Activated B cell treated with CpG ODN at 0.5 μM for 24 hours (primary cell): ENCODE measurements at regions not wholly inside any gene's neighbourhood (a gene's known extent, or its start where the extent isn't known, plus 50 kb on each side); places are given as distances from the start of the nearest gene placed in this dataset.

Experiments
- ATAC-seq: fragments of 200-7000 bp; cut with Tn5 transposase; one replicate; pipeline ENCODE4 v1.10.0; 2021; ENCODE audit warnings: low read depth, mild to moderate bottlenecking, moderate library complexity
- CTCF ChIA-PET: fragments of 350-600 bp; sonication (Branson Sonifier 250); formaldehyde crosslinking; loops from one replicate; lab custom pipeline; 2021; ENCODE audit warnings: antibody characterized with exemption; lab: Charles Lee
- POLR2A ChIA-PET: fragments of 350-600 bp; sonication (Branson Sonifier 250); formaldehyde crosslinking; loops from one replicate; lab custom pipeline; 2021; ENCODE audit warnings: antibody characterized with exemption; lab: Charles Lee
- DNase-seq: peaks from one replicate; pipeline ENCODE4 v3.0.0; 2022
- H3K27ac Mint-ChIP-seq: one replicate; pipeline ENCODE4 v1.8.0; 2020; ENCODE audit warnings: mixed read lengths
- H3K27me3 Mint-ChIP-seq: one replicate; pipeline ENCODE4 v1.8.0; 2021; ENCODE audit warnings: mixed read lengths
- H3K36me3 Mint-ChIP-seq: one replicate; pipeline ENCODE4 v1.8.0; 2021; ENCODE audit warnings: low read depth, mixed read lengths
- H3K4me1 Mint-ChIP-seq: one replicate; pipeline ENCODE4 v1.8.0; 2021; ENCODE audit warnings: mixed read lengths
- H3K4me3 Mint-ChIP-seq: one replicate; pipeline ENCODE4 v1.8.0; 2020; ENCODE audit warnings: mild to moderate bottlenecking, mixed read lengths
- H3K9me3 Mint-ChIP-seq: one replicate; pipeline ENCODE4 v1.8.0; 2020; ENCODE audit warnings: mixed read lengths
- CTCF ChIP-seq: fragments of 200-600 bp; IDR thresholded peaks from one replicate; pipeline ENCODE4 v1.8.0; 2022; ENCODE audit warnings: antibody characterized with exemption, mild to moderate bottlenecking
- intact Hi-C: fragments of 100-400 bp; cut with micrococcal nuclease; formaldehyde crosslinking; loops from one replicate; pipeline ENCODE4 v1.15.1; 2024

- H3K27me3 Mint-ChIP-seq = no peaks in the 10 kb centered on the region
- DNase-seq = no peak
- no peak overlapping the region for H3K27ac Mint-ChIP-seq
- H3K36me3 Mint-ChIP-seq = no peaks in the 10 kb centered on the region
- no peak for ATAC-seq
- no peak overlapping the region for H3K4me3 Mint-ChIP-seq
- TF ChIP-seq CTCF = no peak
- POLR2A ChIA-PET = no interaction called here
- CTCF ChIA-PET = no interaction called here
- intact Hi-C loops = no loop called here
- H3K4me1 Mint-ChIP-seq = no peaks in the 10 kb centered on the region
- peaks cover 3% of the 10 kb centered on the region for H3K9me3 Mint-ChIP-seq
These were observed 1491.2 kb upstream of the PCDH20 start for GRCh38 chr13:62906896-62907295.

- H3K27me3 Mint-ChIP-seq = no peaks in the 10 kb centered on the region
These were observed 1490.8 kb upstream of the PCDH20 start for GRCh38 chr13:62906469-62906868.

GRCh38 chr13:62887046-62887445, 1471.4 kb upstream of the PCDH20 start:
- ChIA-PET CTCF (no interaction called here), POLR2A (no interaction called here)
- ATAC-seq (no peak), DNase-seq (no peak)
- no peaks in the 10 kb centered on the region for H3K36me3 Mint-ChIP-seq
- H3K27me3 Mint-ChIP-seq = no peaks in the 10 kb centered on the region
- H3K27ac Mint-ChIP-seq = no peak overlapping the region
- peaks cover 10% of the 10 kb centered on the region for H3K9me3 Mint-ChIP-seq
- intact Hi-C loops = no loop called here
- no peak for TF ChIP-seq CTCF
- H3K4me1 Mint-ChIP-seq = no peaks in the 10 kb centered on the region
- H3K4me3 Mint-ChIP-seq = no peak overlapping the region

More at GRCh38 chr13:62906469-62906868, 1490.8 kb upstream of the PCDH20 start:
- POLR2A ChIA-PET = no interaction called here
- H3K4me1 Mint-ChIP-seq = no peaks in the 10 kb centered on the region
- H3K9me3 Mint-ChIP-seq = peaks cover 3% of the 10 kb centered on the region
- H3K36me3 Mint-ChIP-seq = no peaks in the 10 kb centered on the region
- intact Hi-C loops = no loop called here
- DNase-seq (no peak), ATAC-seq (no peak)
- no peak overlapping the region for H3K4me3 Mint-ChIP-seq
- TF ChIP-seq CTCF = no peak
- CTCF ChIA-PET = no interaction called here
- no peak overlapping the region for H3K27ac Mint-ChIP-seq

- intact Hi-C loops = no loop called here
- no peaks in the 10 kb centered on the region for H3K36me3 Mint-ChIP-seq
- no peaks in the 10 kb centered on the region for H3K27me3 Mint-ChIP-seq
- H3K4me1 Mint-ChIP-seq = no peaks in the 10 kb centered on the region
- ChIA-PET CTCF (no interaction called here), POLR2A (no interaction called here)
- no peak for ATAC-seq
- no peak for DNase-seq
- no peak overlapping the region for H3K4me3 Mint-ChIP-seq
- no peak for TF ChIP-seq CTCF
- H3K27ac Mint-ChIP-seq = no peak overlapping the region
- peaks cover 20% of the 10 kb centered on the region for H3K9me3 Mint-ChIP-seq
These were observed 1463.4 kb upstream of the PCDH20 start for GRCh38 chr13:62879071-62879470.

GRCh38 chr13:62875118-62875640, 1459.5 kb upstream of the PCDH20 start:
- peaks cover 13% of the 10 kb centered on the region for H3K9me3 Mint-ChIP-seq
- ChIA-PET POLR2A (no interaction called here), CTCF (no interaction called here)
- TF ChIP-seq CTCF = no peak
- DNase-seq = no peak
- no peak for ATAC-seq
- H3K36me3 Mint-ChIP-seq = no peaks in the 10 kb centered on the region
- no peaks in the 10 kb centered on the region for H3K27me3 Mint-ChIP-seq
- H3K27ac Mint-ChIP-seq = no peak overlapping the region
- no peaks in the 10 kb centered on the region for H3K4me1 Mint-ChIP-seq
- no peak overlapping the region for H3K4me3 Mint-ChIP-seq
- intact Hi-C loops = no loop called here
